HepG2 (cell line): ENCODE measurements at regions not wholly inside any gene's neighbourhood (a gene's known extent, or its start where the extent isn't known, plus 50 kb on each side); places are given as distances from the start of the nearest gene placed in this dataset.

Experiments
- ATAC-seq: fragments of 200-7000 bp; cut with Tn5 transposase; 3 replicates; pipeline ENCODE4 v1.9.1; 2020; ENCODE audit warnings: mild to moderate bottlenecking, moderate library complexity
- BruUV-seq: library from RNA; stranded (reverse); fragments of 400-500 nt; replicated peaks from 2 replicates; lab custom pipeline; 2021; lab: Mats Ljungman, UMichigan
- CTCF ChIA-PET: fragments of 300-600 bp; formaldehyde crosslinking; extraction: SDS; loops from one replicate; lab custom pipeline; 2021; ENCODE audit warnings: low total read pairs, inconsistent platforms, low intra/inter-chr PET ratio; lab: Yijun Ruan, JAX
- POLR2A ChIA-PET: fragments of 350-600 bp; sonication (Branson Sonifier 250); formaldehyde crosslinking; loops from one replicate; lab custom pipeline; 2020; ENCODE audit warnings: antibody characterized with exemption, inconsistent platforms; lab: Yijun Ruan, JAX
- DNase-seq: peaks from one replicate; pipeline ENCODE4 v3.0.0-alpha.2; 2015; ENCODE audit warnings: low spot score
- FAIRE-seq: peaks from 3 replicates; lab custom pipeline; 2011; peaks lifted over from hg19 to GRCh38; lab: Jason Lieb, UNC
- H2AFZ ChIP-seq: one replicate; pipeline ENCODE4 v1.6.1; 2011; ENCODE audit warnings: low read length, inconsistent platforms
- H3K27ac ChIP-seq: fragments of 300-600 bp; 3 replicates; pipeline ENCODE4 v1.8.0; 2011; ENCODE audit warnings: mixed run types, mild to moderate bottlenecking, mixed read lengths, low read length, inconsistent platforms; ENCODE audit not compliant: insufficient read depth; ENCODE audit errors: extremely low read length
- H3K27me3 ChIP-seq, 2 experiments: fragments of 200-600 bp in 1 of 2; 2 replicates in 1 of 2; 3 replicates in 1 of 2; pipeline versions ENCODE4 v1.6.0 to v1.8.0; 2011; ENCODE audit warnings: low read length in 2 of 2, mild to moderate bottlenecking in 2 of 2, moderate library complexity in 2 of 2, inconsistent platforms in 1 of 2; ENCODE audit not compliant: insufficient read depth in 2 of 2, control insufficient read depth in 1 of 2
- H3K36me3 ChIP-seq, 2 experiments: fragments of 200-600 bp in 1 of 2; replicated peaks in 1 of 2; 2 replicates in 1 of 2; 3 replicates in 1 of 2; pipeline versions ENCODE4 v1.5.1 to v1.8.0; 2011; ENCODE audit warnings: low read length in 2 of 2, inconsistent platforms in 1 of 2; ENCODE audit not compliant: insufficient read depth in 2 of 2, control insufficient read depth in 1 of 2
- H3K4me1 ChIP-seq: 2 replicates; pipeline ENCODE4 v1.5.1; 2012; ENCODE audit warnings: low read length, inconsistent platforms; ENCODE audit not compliant: insufficient read depth
- H3K4me2 ChIP-seq: 2 replicates; pipeline ENCODE4 v1.6.0; 2011; ENCODE audit warnings: low read depth, low read length, inconsistent platforms
- H3K4me3 ChIP-seq, 3 experiments: fragments of 200-600 bp in 1 of 3; sonication (generic), shearing (Covaris generic) in 1 of 3; replicated peaks in 1 of 3; 2 replicates each; pipeline ENCODE4 v1.5.1; 2011 to 2016; ENCODE audit warnings: low read length in 3 of 3, inconsistent platforms in 2 of 3, low read depth in 2 of 3, mild to moderate bottlenecking in 2 of 3, control low read depth in 1 of 3, mixed read lengths in 1 of 3; ENCODE audit not compliant: insufficient read depth in 1 of 3
- H3K79me2 ChIP-seq: one replicate; pipeline ENCODE4 v1.6.1; 2011; ENCODE audit warnings: low read length, inconsistent platforms; ENCODE audit not compliant: insufficient read depth
- H3K9ac ChIP-seq: 2 replicates; pipeline ENCODE4 v1.6.0; 2011; ENCODE audit warnings: mild to moderate bottlenecking, low read depth, low read length, inconsistent platforms; ENCODE audit not compliant: insufficient read depth
- H3K9me3 ChIP-seq: 2 replicates; pipeline ENCODE4 v1.5.1; 2012; ENCODE audit warnings: mild to moderate bottlenecking, low read length
- H4K20me1 ChIP-seq: 2 replicates; pipeline ENCODE4 v1.6.0; 2011; ENCODE audit warnings: inconsistent platforms, mild to moderate bottlenecking, low read length, moderate library complexity; ENCODE audit not compliant: insufficient read depth
- ARNTL ChIP-seq: sonication (generic); formaldehyde crosslinking; IDR thresholded peaks from 2 replicates; pipeline ENCODE4 v1.4.0; 2020; ENCODE audit warnings: mild to moderate bottlenecking, missing genetic modification reagents
- CERS6 ChIP-seq: sonication (generic); formaldehyde crosslinking; IDR thresholded peaks from 2 replicates; pipeline ENCODE4 v1.5.0; 2020; ENCODE audit warnings: missing genetic modification reagents
- ELK4 ChIP-seq: sonication (generic); formaldehyde crosslinking; IDR thresholded peaks from 2 replicates; pipeline ENCODE4 v1.9.0; 2021; ENCODE audit warnings: missing genetic modification reagents, borderline replicate concordance
- POGZ ChIP-seq: sonication (generic); formaldehyde crosslinking; IDR thresholded peaks from 2 replicates; pipeline ENCODE4 v1.4.0; 2020; ENCODE audit warnings: mild to moderate bottlenecking, missing genetic modification reagents
- SMAD1 ChIP-seq: sonication (generic); formaldehyde crosslinking; IDR thresholded peaks from 2 replicates; pipeline ENCODE4 v1.4.0; 2020; ENCODE audit warnings: missing genetic modification reagents, low read depth, mild to moderate bottlenecking, borderline replicate concordance
- ZBTB8A ChIP-seq: sonication (generic); formaldehyde crosslinking; IDR thresholded peaks from 2 replicates; pipeline ENCODE4 v1.4.0; 2020; ENCODE audit warnings: mild to moderate bottlenecking, low read depth, missing genetic modification reagents, borderline replicate concordance
- ZNF20 ChIP-seq: sonication (generic); formaldehyde crosslinking; IDR thresholded peaks from 2 replicates; pipeline ENCODE4 v1.4.0; 2020; ENCODE audit warnings: mild to moderate bottlenecking, moderate library complexity, missing genetic modification reagents
- ZNF24 ChIP-seq: fragments of 450-650 bp; IDR thresholded peaks from 2 replicates; pipeline ENCODE4 v1.6.1; 2017; ENCODE audit warnings: antibody characterized with exemption, mild to moderate bottlenecking
- ZNF674 ChIP-seq: sonication (generic); formaldehyde crosslinking; IDR thresholded peaks from 2 replicates; pipeline ENCODE4 v1.5.0; 2020; ENCODE audit warnings: low read depth, mild to moderate bottlenecking, missing genetic modification reagents
- WGBS: methylation state at CpG from one replicate; pipeline ENCODE4 v1.1.6; 2017; ENCODE audit warnings: low lambda C conversion rate; 5-methylcytosine and 5-hydroxymethylcytosine counted together
- in situ Hi-C: cut with HindIII; loops from 2 replicates; pipeline ENCODE4 v1.10.0; 2017; ENCODE audit warnings: low pct_unique_long_range_greater_than_20kb; ENCODE audit not compliant: extremely low pct_ligation_motif_present
- intact Hi-C: fragments of 100-400 bp; cut with micrococcal nuclease; formaldehyde crosslinking; loops from one replicate; pipeline ENCODE4 v1.10.0; 2022; ENCODE audit not compliant: unreplicated experiment
- TF ChIP-seq, protein P1 (sequence below): sonication (generic); formaldehyde crosslinking; IDR thresholded peaks from 2 replicates; pipeline ENCODE4 v1.4.0; 2020; ENCODE audit warnings: mild to moderate bottlenecking, missing genetic modification reagents
- TF ChIP-seq, protein P2 (sequence below): IDR thresholded peaks from 2 replicates; pipeline ENCODE4 v1.6.1; 2012; ENCODE audit warnings: low read length, improper control_type of control experiment

- H3K9ac ChIP-seq, result no peak overlapping the region
- no peaks in the 10 kb centered on the region for H3K27me3 ChIP-seq
- H3K36me3 ChIP-seq, result no peaks in the 10 kb centered on the region
- H2AFZ ChIP-seq, result no peak overlapping the region
- H3K4me1 ChIP-seq, result 0 out of 2 replicates have a peak, but pooled peaks cover 6% of the 10 kb centered on the region
- no peaks in the 10 kb centered on the region for H4K20me1 ChIP-seq
- 12% methylated on average over 2 of the region's 2 CpGs for WGBS
- H3K4me2 ChIP-seq, result no peak overlapping the region
- CTCF ChIA-PET, result no interaction called here
- H3K27ac ChIP-seq, result no peak overlapping the region
- FAIRE-seq, result no peak
- BruUV-seq, result no TSS peak
- intact Hi-C loops, result no loop called here
- no peak overlapping the region for H3K4me3 ChIP-seq
- in situ Hi-C loops, result no loop called here
- ATAC-seq, result no peak
- H3K79me2 ChIP-seq, result no peaks in the 10 kb centered on the region
- no peak for DNase-seq
- TF ChIP-seq SMAD1 (CRISPR knock-in tag) (no peak), ZNF674 (no peak), ZBTB8A (CRISPR knock-in tag) (no peak), ZNF20 (no peak)
- POLR2A ChIA-PET, result no interaction called here
- peaks cover 7% of the 10 kb centered on the region; the same call in 1 of the 2 replicates for H3K9me3 ChIP-seq
These were observed 291.9 kb downstream of the IGSF11 start for GRCh38 chr3:118742760-118743159.

- H3K4me2 ChIP-seq, result no peak overlapping the region
- BruUV-seq, result no TSS peak
- H2AFZ ChIP-seq, result no peak overlapping the region
- H3K79me2 ChIP-seq, result no peaks in the 10 kb centered on the region
- H3K4me1 ChIP-seq, result 0 out of 2 replicates have a peak, but pooled peaks cover 6% of the 10 kb centered on the region
- H3K9me3 ChIP-seq, result peaks cover 7% of the 10 kb centered on the region; the same call in 1 of the 2 replicates
- in situ Hi-C loops (no loop called here), intact Hi-C loops (no loop called here)
- WGBS, result 0% methylated on average over 1 of the region's 2 CpGs
- ChIA-PET POLR2A (no interaction called here), CTCF (no interaction called here)
- no peak overlapping the region for H3K4me3 ChIP-seq
- H3K9ac ChIP-seq, result no peak overlapping the region
- no peaks in the 10 kb centered on the region for H3K36me3 ChIP-seq
- DNase-seq (no peak), FAIRE-seq (no peak), ATAC-seq (no peak)
- H4K20me1 ChIP-seq, result no peaks in the 10 kb centered on the region
- no peaks in the 10 kb centered on the region for H3K27me3 ChIP-seq
- H3K27ac ChIP-seq, result no peak overlapping the region
- no peak for TF ChIP-seq ZNF24
- TF ChIP-seq, protein P1, sequence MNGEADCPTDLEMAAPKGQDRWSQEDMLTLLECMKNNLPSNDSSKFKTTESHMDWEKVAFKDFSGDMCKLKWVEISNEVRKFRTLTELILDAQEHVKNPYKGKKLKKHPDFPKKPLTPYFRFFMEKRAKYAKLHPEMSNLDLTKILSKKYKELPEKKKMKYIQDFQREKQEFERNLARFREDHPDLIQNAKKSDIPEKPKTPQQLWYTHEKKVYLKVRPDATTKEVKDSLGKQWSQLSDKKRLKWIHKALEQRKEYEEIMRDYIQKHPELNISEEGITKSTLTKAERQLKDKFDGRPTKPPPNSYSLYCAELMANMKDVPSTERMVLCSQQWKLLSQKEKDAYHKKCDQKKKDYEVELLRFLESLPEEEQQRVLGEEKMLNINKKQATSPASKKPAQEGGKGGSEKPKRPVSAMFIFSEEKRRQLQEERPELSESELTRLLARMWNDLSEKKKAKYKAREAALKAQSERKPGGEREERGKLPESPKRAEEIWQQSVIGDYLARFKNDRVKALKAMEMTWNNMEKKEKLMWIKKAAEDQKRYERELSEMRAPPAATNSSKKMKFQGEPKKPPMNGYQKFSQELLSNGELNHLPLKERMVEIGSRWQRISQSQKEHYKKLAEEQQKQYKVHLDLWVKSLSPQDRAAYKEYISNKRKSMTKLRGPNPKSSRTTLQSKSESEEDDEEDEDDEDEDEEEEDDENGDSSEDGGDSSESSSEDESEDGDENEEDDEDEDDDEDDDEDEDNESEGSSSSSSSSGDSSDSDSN (CRISPR knock-in tag), result no peak
- TF ChIP-seq ELK4, result no peak
- no peak for TF ChIP-seq CERS6 (CRISPR knock-in tag)
- TF ChIP-seq ARNTL (CRISPR knock-in tag), result no peak
- TF ChIP-seq, protein P2, sequence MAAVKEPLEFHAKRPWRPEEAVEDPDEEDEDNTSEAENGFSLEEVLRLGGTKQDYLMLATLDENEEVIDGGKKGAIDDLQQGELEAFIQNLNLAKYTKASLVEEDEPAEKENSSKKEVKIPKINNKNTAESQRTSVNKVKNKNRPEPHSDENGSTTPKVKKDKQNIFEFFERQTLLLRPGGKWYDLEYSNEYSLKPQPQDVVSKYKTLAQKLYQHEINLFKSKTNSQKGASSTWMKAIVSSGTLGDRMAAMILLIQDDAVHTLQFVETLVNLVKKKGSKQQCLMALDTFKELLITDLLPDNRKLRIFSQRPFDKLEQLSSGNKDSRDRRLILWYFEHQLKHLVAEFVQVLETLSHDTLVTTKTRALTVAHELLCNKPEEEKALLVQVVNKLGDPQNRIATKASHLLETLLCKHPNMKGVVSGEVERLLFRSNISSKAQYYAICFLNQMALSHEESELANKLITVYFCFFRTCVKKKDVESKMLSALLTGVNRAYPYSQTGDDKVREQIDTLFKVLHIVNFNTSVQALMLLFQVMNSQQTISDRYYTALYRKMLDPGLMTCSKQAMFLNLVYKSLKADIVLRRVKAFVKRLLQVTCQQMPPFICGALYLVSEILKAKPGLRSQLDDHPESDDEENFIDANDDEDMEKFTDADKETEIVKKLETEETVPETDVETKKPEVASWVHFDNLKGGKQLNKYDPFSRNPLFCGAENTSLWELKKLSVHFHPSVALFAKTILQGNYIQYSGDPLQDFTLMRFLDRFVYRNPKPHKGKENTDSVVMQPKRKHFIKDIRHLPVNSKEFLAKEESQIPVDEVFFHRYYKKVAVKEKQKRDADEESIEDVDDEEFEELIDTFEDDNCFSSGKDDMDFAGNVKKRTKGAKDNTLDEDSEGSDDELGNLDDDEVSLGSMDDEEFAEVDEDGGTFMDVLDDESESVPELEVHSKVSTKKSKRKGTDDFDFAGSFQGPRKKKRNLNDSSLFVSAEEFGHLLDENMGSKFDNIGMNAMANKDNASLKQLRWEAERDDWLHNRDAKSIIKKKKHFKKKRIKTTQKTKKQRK, result no peak
- TF ChIP-seq POGZ (CRISPR knock-in tag), result no peak
These were observed 290.5 kb downstream of the IGSF11 start for GRCh38 chr3:118744186-118744585.
